ENCODE measurements at regions not wholly inside any gene's neighbourhood (a gene's known extent, or its start where the extent isn't known, plus 50 kb on each side); places are given as distances from the start of the nearest gene placed in this dataset.

- no peak for DNase-seq (ENCODE audit: low read depth)
Observed at GRCh38 chr5:8138884-8139283, 269.9 kb downstream of the MTRR start.

GRCh38 chr5:8150791-8151190 lies 281.8 kb downstream of the MTRR start:
- no peak for DNase-seq (ENCODE audit: low read depth)

- no peak for DNase-seq (ENCODE audit: low read depth)
Observed at GRCh38 chr5:8156706-8157105, 287.8 kb downstream of the MTRR start.

GRCh38 chr5:8157320-8157822 lies 288.4 kb downstream of the MTRR start:
- DNase-seq (ENCODE audit: low read depth) = no peak

GRCh38 chr5:8176101-8176693 lies 307.2 kb downstream of the MTRR start:
- DNase-seq (ENCODE audit: low read depth) = no peak

GRCh38 chr5:8184455-8185063 lies 315.6 kb downstream of the MTRR start:
- no peak for DNase-seq (ENCODE audit: low read depth)

- no peak for DNase-seq (ENCODE audit: low read depth)
Observed at GRCh38 chr5:8185852-8186251, 316.9 kb downstream of the MTRR start.

- no peak for DNase-seq (ENCODE audit: low read depth)
Observed at GRCh38 chr5:8188874-8189565, 320.1 kb downstream of the MTRR start.

GRCh38 chr5:8192840-8193239 lies 323.9 kb downstream of the MTRR start:
- DNase-seq (ENCODE audit: low read depth) = no peak

- no peak for DNase-seq (ENCODE audit: low read depth)
Observed at GRCh38 chr5:8196061-8196460, 327.1 kb downstream of the MTRR start.

GRCh38 chr5:8208307-8208706 lies 339.4 kb downstream of the MTRR start:
- no peak for DNase-seq (ENCODE audit: low read depth)

- DNase-seq (ENCODE audit: low read depth) = no peak
Observed at GRCh38 chr5:8209500-8209899, 340.6 kb downstream of the MTRR start.

GRCh38 chr5:8213701-8214240 lies 344.8 kb downstream of the MTRR start:
- DNase-seq (ENCODE audit: low read depth) = no peak

GRCh38 chr5:8216921-8217320 lies 348.0 kb downstream of the MTRR start:
- DNase-seq (ENCODE audit: low read depth) = no peak

- no peak for DNase-seq (ENCODE audit: low read depth)
Observed at GRCh38 chr5:8226148-8226547, 357.2 kb downstream of the MTRR start.

GRCh38 chr5:8227112-8227511 lies 358.2 kb downstream of the MTRR start:
- DNase-seq (ENCODE audit: low read depth) = no peak

GRCh38 chr5:8229551-8229950 lies 360.6 kb downstream of the MTRR start:
- DNase-seq (ENCODE audit: low read depth) = no peak

- DNase-seq (ENCODE audit: low read depth) = no peak
Observed at GRCh38 chr5:8230868-8231267, 361.9 kb downstream of the MTRR start.

- no peak for DNase-seq (ENCODE audit: low read depth)
Observed at GRCh38 chr5:8233479-8233878, 364.5 kb downstream of the MTRR start.

- no peak for DNase-seq (ENCODE audit: low read depth)
Observed at GRCh38 chr5:8234179-8234770, 365.3 kb downstream of the MTRR start.

- DNase-seq (ENCODE audit: low read depth) = no peak
Observed at GRCh38 chr5:8238080-8238479, 369.1 kb downstream of the MTRR start.

GRCh38 chr5:8239198-8239597 lies 370.2 kb downstream of the MTRR start:
- no peak for DNase-seq (ENCODE audit: low read depth)

GRCh38 chr5:8239646-8240045 lies 370.7 kb downstream of the MTRR start:
- no peak for DNase-seq (ENCODE audit: low read depth)
